Stimulated activated naive CD8-positive, alpha-beta T cell treated with anti-CD3 and anti-CD28 coated beads, Interleukin-15, amount 100 ng/mL, for 72 hours (primary cell): ENCODE measurements at regions not wholly inside any gene's neighbourhood (a gene's known extent, or its start where the extent isn't known, plus 50 kb on each side); places are given as distances from the start of the nearest gene placed in this dataset.

Experiments
- ATAC-seq: fragments of 150-1000 bp; cut with Tn5 transposase; 2 replicates; pipeline ENCODE4 v1.10.0; 2021; ENCODE audit warnings: mild to moderate bottlenecking, moderate library complexity
- DNase-seq, 2 donors: peaks; one replicate each; pipeline ENCODE4 v3.0.0; 2021 to 2022
- H3K27ac Mint-ChIP-seq, 2 donors: one replicate each; pipeline ENCODE4 v1.8.0; 2022; ENCODE audit warnings: mild to moderate bottlenecking in 2 of 2, mixed read lengths in 2 of 2, moderate library complexity in 2 of 2
- H3K27me3 Mint-ChIP-seq: one replicate; pipeline ENCODE4 v1.8.0; 2022; ENCODE audit warnings: mixed read lengths
- H3K4me1 Mint-ChIP-seq: one replicate; pipeline ENCODE4 v1.8.0; 2022; ENCODE audit warnings: mild to moderate bottlenecking, mixed read lengths
- H3K4me3 Mint-ChIP-seq, 2 donors: one replicate each; pipeline ENCODE4 v1.8.0; 2022; ENCODE audit warnings: mild to moderate bottlenecking in 2 of 2, mixed read lengths in 2 of 2, moderate library complexity in 1 of 2
- H3K9me3 Mint-ChIP-seq, 2 donors: one replicate each; pipeline ENCODE4 v1.8.0; 2022; ENCODE audit warnings: mixed read lengths in 2 of 2

GRCh38 chr10:78504181-78504580 is 470.5 kb downstream of the RPS24 start:
- Mint-ChIP-seq H3K4me3 (no peak overlapping the region), H3K27ac (no peak overlapping the region)

DNA sequence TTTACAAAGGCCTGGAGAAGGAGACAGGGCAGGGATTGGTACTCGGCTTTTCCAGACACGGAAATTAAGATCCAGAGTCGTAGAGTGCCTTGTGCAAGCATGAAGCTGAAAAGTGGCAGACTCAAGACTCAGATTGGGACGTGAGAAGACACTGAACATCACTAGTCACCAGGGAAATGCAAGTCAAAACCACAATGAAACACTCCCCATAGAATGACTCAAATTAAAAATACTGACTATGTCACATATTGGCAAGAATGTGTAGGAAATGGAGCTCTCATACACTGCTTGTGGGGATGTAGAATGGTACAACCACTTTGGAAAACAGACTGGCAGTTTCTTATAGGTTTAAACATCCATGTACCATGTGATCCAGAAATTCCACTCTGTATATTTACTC is 472.0 kb downstream of the RPS24 start:
- DNase-seq = no peak

More at GRCh38 chr10:78504181-78504580, 470.5 kb downstream of the RPS24 start:
- no peak for DNase-seq
- peaks cover 20% of the 10 kb centered on the region for H3K27me3 Mint-ChIP-seq
- peaks cover 9% of the 10 kb centered on the region for H3K4me1 Mint-ChIP-seq
- ATAC-seq = no peak
- peaks cover 5 to 7% of the 10 kb centered on the region in 2 donors for H3K9me3 Mint-ChIP-seq

DNA sequence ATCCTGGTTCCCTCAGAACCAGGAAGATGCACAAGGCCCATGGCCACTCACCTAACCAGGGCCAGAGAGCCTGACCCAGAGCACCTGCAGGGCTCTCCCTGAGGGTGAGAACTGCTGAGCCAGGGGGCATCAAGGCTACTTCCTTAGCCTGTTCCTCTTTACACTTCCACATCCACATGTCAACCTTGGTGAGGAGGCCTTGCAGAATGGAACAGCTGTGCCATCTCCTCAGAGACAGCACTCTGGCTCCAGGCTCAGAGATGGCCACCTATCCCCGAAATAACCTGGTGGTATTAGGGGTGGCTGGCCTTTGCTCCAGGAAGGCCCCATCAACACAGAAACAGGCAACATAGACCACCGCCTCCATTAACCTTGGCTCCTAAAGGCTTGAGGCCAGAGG is 473.0 kb downstream of the RPS24 start:
- Mint-ChIP-seq H3K4me1 (peaks cover 9% of the 10 kb centered on the region), H3K9me3 (no peaks in the 10 kb centered on the region), H3K4me3 (no peak overlapping the region), H3K27me3 (peaks cover 25% of the 10 kb centered on the region), H3K27ac (no peak overlapping the region)
- no peak for ATAC-seq
- no peak for DNase-seq

More for the DNA sequence above, 472.0 kb downstream of the RPS24 start:
- ATAC-seq = peak; percentile 80
- Mint-ChIP-seq H3K9me3 (no peaks in the 10 kb centered on the region), H3K27me3 (peaks cover 20% of the 10 kb centered on the region), H3K4me3 (no peak overlapping the region), H3K4me1 (peaks cover 9% of the 10 kb centered on the region), H3K27ac (no peak overlapping the region)

- Mint-ChIP-seq H3K27ac (no peak overlapping the region), H3K4me3 (no peak overlapping the region), H3K9me3 (no peaks in the 10 kb centered on the region), H3K4me1 (peaks cover under 1% of the 10 kb centered on the region), H3K27me3 (peaks cover 21% of the 10 kb centered on the region)
- DNase-seq (no peak), ATAC-seq (no peak)
These were observed 474.0 kb downstream of the RPS24 start for GRCh38 chr10:78507510-78508160.

DNA sequence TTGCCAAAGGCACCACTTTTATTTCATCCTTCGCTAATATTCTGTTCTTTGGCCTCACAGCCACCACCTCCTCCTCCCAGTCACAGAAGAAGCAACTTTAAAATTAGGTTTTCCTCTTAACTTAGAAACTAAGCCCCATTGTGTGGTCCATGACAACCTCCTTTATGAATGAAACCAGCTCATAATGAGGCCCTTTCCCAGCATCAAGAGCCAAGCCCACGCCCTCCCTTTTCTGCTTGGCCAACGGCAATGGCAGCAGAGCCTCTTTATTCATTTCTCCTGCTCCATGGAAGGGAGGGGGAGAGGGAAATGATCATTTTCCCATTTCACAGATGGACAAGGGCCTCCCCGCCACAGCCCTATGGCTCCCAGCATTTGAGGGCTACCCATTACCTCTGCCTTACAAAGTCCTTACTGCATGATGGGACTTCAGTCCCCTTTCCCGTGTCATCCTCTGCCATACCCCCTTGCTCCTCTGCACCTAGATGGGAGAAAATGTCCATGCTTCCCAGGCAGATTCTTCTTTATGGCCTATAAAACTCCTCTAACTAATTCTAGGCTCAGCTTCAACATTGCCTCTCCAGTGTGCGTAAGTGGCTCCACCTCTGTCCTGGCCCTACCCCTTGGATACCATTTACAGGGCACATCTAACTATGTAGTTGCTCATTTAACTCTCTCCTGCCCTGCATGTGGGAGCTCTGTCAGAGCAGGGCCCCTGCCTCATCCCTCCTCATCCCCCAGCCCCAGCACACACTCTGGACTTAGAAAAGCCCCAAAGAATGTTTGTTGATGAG is 475.5 kb downstream of the RPS24 start:
- peaks cover 14% of the 10 kb centered on the region for H3K27me3 Mint-ChIP-seq
- ATAC-seq (no peak), DNase-seq (no peak)
- no peaks in the 10 kb centered on the region for H3K9me3 Mint-ChIP-seq
- H3K4me3 Mint-ChIP-seq = no peak overlapping the region
- H3K4me1 Mint-ChIP-seq = no peaks in the 10 kb centered on the region
- no peak overlapping the region for H3K27ac Mint-ChIP-seq

DNA sequence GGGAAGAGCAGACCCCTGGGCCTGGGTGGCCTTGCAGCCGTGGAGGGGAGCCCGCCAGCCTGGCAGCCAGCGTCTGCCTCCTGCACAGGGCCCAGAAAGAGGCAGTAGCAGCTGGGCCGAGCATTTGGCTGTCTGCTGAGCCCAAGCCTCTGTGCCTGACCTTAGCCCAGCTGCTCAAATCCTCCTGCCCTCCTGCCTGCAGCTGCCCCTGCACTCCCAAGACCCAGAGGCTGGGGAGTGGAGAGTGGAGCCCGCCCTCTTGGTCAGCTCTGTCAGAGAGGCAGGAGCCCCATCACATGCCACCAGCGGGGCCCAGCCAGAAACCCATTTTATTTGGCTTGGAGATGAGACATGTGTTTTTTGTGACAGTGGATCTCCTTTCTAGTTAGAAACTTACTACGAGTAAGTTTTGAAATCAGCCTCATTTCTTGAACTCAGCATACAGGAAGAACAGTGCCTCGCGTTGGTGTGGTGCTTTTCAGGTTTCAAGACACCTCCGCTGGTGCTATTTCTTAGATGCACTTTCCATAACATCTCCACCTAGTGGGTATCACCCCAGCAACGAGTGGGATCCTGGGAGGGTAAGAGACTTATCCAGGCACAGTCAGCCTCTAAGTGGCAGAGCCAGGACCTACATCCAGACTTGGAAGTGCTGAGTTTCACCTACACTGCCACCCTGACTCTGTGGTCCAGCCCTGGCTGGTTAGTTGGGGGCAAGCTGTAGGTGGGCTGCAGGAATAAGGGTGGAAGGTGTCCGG is 477.1 kb downstream of the RPS24 start:
- ATAC-seq = no peak
- Mint-ChIP-seq H3K27me3 (peaks cover 5% of the 10 kb centered on the region), H3K4me1 (no peaks in the 10 kb centered on the region), H3K4me3 (no peak overlapping the region), H3K27ac (peak overlapping the region; percentile 27 to 79), H3K9me3 (no peaks in the 10 kb centered on the region)
- DNase-seq = no peak

DNA sequence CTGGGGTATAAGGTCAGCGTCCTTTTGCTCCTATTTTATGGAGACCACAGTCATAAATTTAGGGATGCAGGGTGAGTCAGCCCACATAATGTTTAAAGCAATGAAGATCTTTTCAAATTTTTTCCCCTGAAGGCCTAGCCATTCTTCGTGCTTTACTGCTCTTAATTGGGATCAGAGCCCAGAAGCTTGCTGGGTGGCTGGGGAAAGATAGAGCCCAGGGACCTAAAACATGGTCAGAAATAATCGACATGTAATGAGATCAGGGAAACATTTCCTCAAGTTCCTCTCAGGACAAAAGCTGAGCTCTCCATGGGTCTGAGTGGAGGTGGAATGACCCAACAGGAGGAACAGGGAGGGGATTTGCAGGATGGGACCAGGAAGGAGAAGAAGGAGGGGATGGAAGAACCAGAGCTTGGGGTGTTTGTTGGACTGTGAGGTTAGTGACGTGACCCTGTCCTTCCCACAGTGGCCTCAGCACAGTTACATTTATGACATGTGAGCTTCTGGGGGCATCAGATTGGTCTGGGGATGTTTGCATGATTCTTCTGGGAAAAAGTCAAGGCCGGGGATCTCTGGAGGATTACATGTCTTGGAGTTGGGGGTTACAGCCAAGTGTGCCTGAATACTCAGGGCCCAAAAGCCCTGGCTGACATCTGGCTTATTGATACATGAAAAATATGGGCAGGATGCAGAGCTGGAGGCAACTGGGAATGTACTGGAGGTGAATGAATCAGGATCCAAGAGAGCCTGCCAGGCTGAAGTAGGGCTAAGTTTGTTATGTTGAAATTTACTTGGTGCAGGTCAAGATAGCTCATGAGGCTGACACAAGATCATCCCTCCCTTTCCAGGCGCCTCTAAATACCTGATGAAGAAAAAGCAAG is 477.9 kb downstream of the RPS24 start:
- no peaks in the 10 kb centered on the region for H3K9me3 Mint-ChIP-seq
- peaks cover 5% of the 10 kb centered on the region for H3K27me3 Mint-ChIP-seq
- no peak overlapping the region for H3K4me3 Mint-ChIP-seq
- ATAC-seq (no peak), DNase-seq (no peak)
- H3K4me1 Mint-ChIP-seq = no peaks in the 10 kb centered on the region
- peak overlapping the region; percentile 67 to 79 for H3K27ac Mint-ChIP-seq

DNA sequence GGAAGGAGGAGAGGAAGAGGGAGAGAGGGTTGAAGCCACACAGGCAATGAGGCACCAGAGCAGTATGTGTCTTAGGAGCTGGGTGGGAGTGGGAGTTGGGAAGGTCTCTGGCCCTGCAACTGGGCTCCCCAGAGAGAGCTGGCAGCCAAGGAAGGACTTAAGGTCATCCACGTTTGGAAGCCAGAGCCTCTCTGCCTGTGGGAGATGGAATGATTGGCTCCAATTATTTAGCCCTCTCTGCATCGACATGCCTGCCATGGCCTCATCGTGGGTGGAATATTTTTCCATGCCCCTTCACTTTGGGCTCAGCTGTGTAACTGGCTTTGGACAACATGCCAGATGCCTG is 478.5 kb downstream of the RPS24 start:
- H3K9me3 Mint-ChIP-seq = no peaks in the 10 kb centered on the region
- H3K27me3 Mint-ChIP-seq = peaks cover 5% of the 10 kb centered on the region
- H3K27ac Mint-ChIP-seq = peak overlapping the region in 1 of 2 donors; percentile 68
- no peak for ATAC-seq
- no peaks in the 10 kb centered on the region for H3K4me1 Mint-ChIP-seq
- DNase-seq = no peak
- H3K4me3 Mint-ChIP-seq = no peak overlapping the region

DNA sequence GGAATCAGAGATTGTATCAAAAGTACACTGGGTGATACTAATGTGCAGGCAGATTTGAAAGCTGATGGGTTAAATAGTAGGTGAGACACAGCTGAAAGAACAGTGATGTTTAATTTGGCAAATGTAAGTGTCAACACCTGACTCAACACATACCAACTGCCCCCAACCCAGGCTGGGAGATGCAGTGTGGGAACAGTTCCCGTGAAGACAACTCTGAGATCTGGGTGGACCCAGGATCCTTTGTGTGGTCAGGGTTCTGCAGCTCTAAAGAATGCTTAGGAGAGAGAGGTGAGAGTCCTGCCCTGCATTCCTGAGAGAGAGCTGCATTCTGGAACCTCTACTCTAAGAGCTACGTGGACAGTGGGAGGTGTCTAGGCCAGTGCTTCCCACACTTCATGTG is 479.7 kb downstream of the RPS24 start:
- H3K4me3 Mint-ChIP-seq = no peak overlapping the region
- DNase-seq (no peak), ATAC-seq (no peak)
- no peak overlapping the region for H3K27ac Mint-ChIP-seq
- H3K27me3 Mint-ChIP-seq = peaks cover 5% of the 10 kb centered on the region
- H3K9me3 Mint-ChIP-seq = no peaks in the 10 kb centered on the region
- no peaks in the 10 kb centered on the region for H3K4me1 Mint-ChIP-seq

DNA sequence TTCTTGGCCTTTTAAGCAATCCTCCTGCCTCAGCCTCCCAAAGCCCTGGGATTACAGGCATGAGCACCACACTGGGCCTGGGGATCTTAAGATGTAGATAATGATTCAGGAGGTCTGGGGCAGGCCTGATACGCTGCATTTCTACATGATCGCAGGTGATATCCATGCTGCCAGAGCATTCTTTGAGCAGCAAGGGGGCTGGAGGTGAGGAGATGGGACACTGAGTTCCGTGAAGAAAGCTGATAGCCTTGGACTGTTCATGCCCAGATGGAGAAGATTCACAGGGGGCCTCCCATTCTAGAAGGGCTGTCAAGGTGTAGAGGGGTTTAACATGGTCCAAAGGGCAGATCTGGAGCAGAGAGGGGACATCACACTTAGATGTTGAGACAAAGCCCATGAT is 480.3 kb downstream of the RPS24 start:
- H3K4me1 Mint-ChIP-seq = no peaks in the 10 kb centered on the region
- peaks cover 5% of the 10 kb centered on the region for H3K27me3 Mint-ChIP-seq
- H3K4me3 Mint-ChIP-seq = no peak overlapping the region
- no peak overlapping the region for H3K27ac Mint-ChIP-seq
- no peak for DNase-seq
- H3K9me3 Mint-ChIP-seq = no peaks in the 10 kb centered on the region
- no peak for ATAC-seq

DNA sequence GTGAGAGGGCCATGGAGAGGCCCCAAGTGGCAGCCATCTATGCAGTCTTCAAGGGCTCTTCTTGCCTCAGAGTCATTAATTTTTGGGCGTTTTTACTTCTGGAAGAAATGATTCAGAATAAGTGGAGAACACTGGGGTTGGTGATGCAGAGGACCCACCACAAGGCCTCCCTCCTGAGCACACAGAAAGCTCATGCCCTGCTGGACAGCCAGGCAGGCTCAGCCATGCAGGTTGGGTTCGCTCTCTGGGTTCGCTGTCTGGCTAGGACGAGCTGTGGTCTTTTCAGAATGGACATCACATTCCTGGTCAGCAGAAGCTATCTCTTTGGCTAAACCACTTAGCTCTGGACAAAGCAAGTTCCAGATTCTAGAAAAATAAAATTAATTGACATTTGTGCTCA is 480.8 kb downstream of the RPS24 start:
- no peak for DNase-seq
- Mint-ChIP-seq H3K4me3 (no peak overlapping the region), H3K27ac (no peak overlapping the region), H3K9me3 (no peaks in the 10 kb centered on the region), H3K4me1 (no peaks in the 10 kb centered on the region), H3K27me3 (peaks cover 5% of the 10 kb centered on the region)
- no peak for ATAC-seq

DNA sequence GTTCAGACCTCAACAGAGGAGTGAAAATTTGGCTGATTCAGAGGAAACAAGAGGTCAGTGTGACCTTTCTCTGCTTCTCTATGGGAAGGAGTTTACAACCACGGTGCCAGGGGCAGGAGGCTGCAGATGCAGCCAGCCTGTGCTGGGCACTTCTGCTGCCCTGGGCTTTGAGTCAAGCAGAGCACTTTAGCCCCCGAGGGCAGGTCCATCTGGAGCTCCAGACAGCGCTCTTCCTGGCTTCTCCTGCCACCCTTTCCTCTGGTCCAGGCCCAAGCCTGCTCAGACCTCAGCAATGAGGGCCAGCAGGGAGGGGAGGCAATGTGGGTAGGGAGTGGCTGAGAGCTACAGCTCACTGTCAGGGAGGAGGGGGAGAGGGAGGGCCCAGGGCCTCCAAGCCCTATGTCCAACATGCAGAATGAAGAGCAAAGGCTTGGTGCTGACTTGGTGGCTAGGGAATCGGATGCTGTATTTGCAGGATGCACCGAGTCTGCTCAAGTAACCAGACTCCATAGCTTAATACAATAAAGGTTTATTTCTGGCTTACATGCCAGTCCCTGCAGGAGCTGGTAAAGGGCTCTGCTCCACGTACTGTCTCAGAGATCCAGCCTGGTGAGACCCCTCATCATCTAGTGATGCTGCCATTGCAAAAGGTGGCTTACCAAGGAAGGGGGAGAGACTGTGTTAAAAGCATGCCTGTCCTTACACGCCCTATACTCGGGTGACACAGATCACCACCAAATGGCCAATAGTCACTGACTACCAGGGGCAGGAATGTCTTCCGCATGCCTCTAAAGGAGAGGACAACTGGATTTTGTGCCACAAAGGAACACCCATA is 481.6 kb downstream of the RPS24 start:
- Mint-ChIP-seq H3K27me3 (peaks cover 5% of the 10 kb centered on the region), H3K4me3 (no peak overlapping the region), H3K9me3 (no peaks in the 10 kb centered on the region), H3K27ac (no peak overlapping the region), H3K4me1 (no peaks in the 10 kb centered on the region)
- ATAC-seq = peak; percentile 23
- DNase-seq = no peak

DNA sequence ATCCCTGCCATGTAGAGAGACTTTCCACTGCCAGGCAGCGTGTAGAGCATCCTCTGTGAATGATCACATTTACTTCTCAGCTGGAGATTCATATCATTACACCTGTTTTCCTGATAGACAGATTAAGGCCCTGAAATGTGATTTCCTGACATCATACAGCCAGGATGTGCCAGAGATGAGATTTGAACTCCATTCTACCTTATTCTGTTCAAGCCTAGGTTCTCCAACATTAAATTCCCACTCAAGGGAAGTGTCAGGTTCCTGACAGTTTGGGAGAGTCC is 482.1 kb downstream of the RPS24 start:
- Mint-ChIP-seq H3K27me3 (peaks cover 5% of the 10 kb centered on the region), H3K4me1 (peaks cover 3% of the 10 kb centered on the region), H3K4me3 (no peak overlapping the region), H3K9me3 (no peaks in the 10 kb centered on the region), H3K27ac (no peak overlapping the region)
- DNase-seq (no peak), ATAC-seq (no peak)

- H3K27me3 Mint-ChIP-seq = peaks cover 3% of the 10 kb centered on the region
- H3K9me3 Mint-ChIP-seq = no peaks in the 10 kb centered on the region
- no peak for ATAC-seq
- DNase-seq = no peak
- H3K4me3 Mint-ChIP-seq = no peak overlapping the region
- no peak overlapping the region for H3K27ac Mint-ChIP-seq
- peaks cover 7% of the 10 kb centered on the region for H3K4me1 Mint-ChIP-seq
These were observed 482.6 kb downstream of the RPS24 start for GRCh38 chr10:78516236-78516635.

DNA sequence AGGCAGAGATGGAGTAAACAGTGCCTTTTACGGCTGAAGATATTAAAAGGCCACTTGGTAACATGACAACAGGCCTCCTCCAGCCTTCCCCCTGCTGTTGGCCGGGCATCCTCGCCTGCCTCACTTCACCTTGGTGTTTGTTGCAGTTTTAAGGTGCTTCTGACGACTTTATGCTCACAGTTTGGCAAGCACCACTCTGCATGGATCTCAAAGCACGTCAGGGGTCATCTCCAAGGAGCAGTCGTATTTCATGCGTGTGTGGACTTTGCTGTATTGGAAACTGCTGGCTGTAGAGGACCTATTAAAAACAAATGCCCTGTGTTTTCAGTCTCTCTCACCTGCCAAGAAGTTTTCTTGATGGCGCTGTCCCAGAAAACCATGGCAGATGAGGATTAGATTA is 483.1 kb downstream of the RPS24 start:
- Mint-ChIP-seq H3K4me3 (no peak overlapping the region), H3K27me3 (no peaks in the 10 kb centered on the region), H3K4me1 (peaks cover 7% of the 10 kb centered on the region), H3K9me3 (no peaks in the 10 kb centered on the region), H3K27ac (no peak overlapping the region)
- DNase-seq (no peak), ATAC-seq (no peak)
